ENCODE measurements at regions not wholly inside any gene's neighbourhood (a gene's known extent, or its start where the extent isn't known, plus 50 kb on each side); places are given as distances from the start of the nearest gene placed in this dataset.

DNA sequence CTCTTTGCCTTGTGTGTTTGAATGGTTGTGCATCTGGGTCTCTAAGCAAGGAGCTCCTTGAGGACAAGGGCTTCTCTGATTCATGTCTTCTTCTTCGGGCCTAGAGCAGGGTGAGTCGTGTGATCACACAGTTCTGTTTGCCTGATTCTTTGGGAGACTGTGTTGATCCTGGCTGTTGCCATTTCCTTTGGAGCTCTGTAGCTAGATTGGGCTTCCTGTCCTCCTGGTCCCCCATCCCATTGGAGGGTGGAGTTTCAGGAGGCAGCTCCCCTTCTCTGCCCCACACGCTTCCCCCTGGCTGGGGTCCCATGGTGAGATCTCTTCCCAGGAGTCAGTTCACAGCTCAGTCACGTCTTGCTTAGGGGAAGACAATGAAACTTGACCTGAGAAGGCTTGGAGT lies 92.8 kb downstream of the TRIB2 start:
- TF ChIP-seq, protein P1, sequence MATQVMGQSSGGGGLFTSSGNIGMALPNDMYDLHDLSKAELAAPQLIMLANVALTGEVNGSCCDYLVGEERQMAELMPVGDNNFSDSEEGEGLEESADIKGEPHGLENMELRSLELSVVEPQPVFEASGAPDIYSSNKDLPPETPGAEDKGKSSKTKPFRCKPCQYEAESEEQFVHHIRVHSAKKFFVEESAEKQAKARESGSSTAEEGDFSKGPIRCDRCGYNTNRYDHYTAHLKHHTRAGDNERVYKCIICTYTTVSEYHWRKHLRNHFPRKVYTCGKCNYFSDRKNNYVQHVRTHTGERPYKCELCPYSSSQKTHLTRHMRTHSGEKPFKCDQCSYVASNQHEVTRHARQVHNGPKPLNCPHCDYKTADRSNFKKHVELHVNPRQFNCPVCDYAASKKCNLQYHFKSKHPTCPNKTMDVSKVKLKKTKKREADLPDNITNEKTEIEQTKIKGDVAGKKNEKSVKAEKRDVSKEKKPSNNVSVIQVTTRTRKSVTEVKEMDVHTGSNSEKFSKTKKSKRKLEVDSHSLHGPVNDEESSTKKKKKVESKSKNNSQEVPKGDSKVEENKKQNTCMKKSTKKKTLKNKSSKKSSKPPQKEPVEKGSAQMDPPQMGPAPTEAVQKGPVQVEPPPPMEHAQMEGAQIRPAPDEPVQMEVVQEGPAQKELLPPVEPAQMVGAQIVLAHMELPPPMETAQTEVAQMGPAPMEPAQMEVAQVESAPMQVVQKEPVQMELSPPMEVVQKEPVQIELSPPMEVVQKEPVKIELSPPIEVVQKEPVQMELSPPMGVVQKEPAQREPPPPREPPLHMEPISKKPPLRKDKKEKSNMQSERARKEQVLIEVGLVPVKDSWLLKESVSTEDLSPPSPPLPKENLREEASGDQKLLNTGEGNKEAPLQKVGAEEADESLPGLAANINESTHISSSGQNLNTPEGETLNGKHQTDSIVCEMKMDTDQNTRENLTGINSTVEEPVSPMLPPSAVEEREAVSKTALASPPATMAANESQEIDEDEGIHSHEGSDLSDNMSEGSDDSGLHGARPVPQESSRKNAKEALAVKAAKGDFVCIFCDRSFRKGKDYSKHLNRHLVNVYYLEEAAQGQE (IDR thresholded peaks at IDR 0.05; ENCODE audit: insufficient replicate concordance, low read depth): no peak
- TF ChIP-seq POLR2AphosphoS5 (IDR thresholded peaks at IDR 0.05; ENCODE audit: low read depth): no peak
- TF ChIP-seq, protein P2, sequence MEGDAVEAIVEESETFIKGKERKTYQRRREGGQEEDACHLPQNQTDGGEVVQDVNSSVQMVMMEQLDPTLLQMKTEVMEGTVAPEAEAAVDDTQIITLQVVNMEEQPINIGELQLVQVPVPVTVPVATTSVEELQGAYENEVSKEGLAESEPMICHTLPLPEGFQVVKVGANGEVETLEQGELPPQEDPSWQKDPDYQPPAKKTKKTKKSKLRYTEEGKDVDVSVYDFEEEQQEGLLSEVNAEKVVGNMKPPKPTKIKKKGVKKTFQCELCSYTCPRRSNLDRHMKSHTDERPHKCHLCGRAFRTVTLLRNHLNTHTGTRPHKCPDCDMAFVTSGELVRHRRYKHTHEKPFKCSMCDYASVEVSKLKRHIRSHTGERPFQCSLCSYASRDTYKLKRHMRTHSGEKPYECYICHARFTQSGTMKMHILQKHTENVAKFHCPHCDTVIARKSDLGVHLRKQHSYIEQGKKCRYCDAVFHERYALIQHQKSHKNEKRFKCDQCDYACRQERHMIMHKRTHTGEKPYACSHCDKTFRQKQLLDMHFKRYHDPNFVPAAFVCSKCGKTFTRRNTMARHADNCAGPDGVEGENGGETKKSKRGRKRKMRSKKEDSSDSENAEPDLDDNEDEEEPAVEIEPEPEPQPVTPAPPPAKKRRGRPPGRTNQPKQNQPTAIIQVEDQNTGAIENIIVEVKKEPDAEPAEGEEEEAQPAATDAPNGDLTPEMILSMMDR (IDR thresholded peaks at IDR 0.05; ENCODE audit: insufficient read depth, low read length): no peak
- no peak for TF ChIP-seq GABPA (IDR thresholded peaks at IDR 0.05; ENCODE audit: low read depth)
- no peak for TF ChIP-seq SPI1 (IDR thresholded peaks at IDR 0.05; ENCODE audit: borderline replicate concordance, low read depth)
- no peak overlapping the region for H3K4me3 ChIP-seq (replicated peaks; ENCODE audit: insufficient read depth, low read length)
- no peak overlapping the region for H3K27ac ChIP-seq (replicated peaks)
- no peaks in the 10 kb centered on the region for H3K27me3 ChIP-seq (ENCODE audit: insufficient read depth, poor library complexity, severe bottlenecking)
- no peak for DNase-seq (ENCODE audit: low read depth in 1 of 2, low spot score in 1 of 2)

GRCh38 chr2:12811916-12812315 lies 95.2 kb downstream of the TRIB2 start:
- no peak for DNase-seq (ENCODE audit: low read depth in 1 of 2, low spot score in 1 of 2)
- Histone ChIP-seq H3K4me3 (replicated peaks; ENCODE audit: insufficient read depth, low read length) (no peak overlapping the region), H3K27ac (replicated peaks) (no peak overlapping the region), H3K27me3 (ENCODE audit: insufficient read depth, poor library complexity, severe bottlenecking) (no peaks in the 10 kb centered on the region)
- TF ChIP-seq GABPA (IDR thresholded peaks at IDR 0.05; ENCODE audit: low read depth) (no peak), SPI1 (IDR thresholded peaks at IDR 0.05; ENCODE audit: borderline replicate concordance, low read depth) (no peak), POLR2AphosphoS5 (IDR thresholded peaks at IDR 0.05; ENCODE audit: low read depth) (no peak)
- TF ChIP-seq, protein P1 (IDR thresholded peaks at IDR 0.05; ENCODE audit: insufficient replicate concordance, low read depth): no peak
- TF ChIP-seq, protein P2 (IDR thresholded peaks at IDR 0.05; ENCODE audit: insufficient read depth, low read length): no peak

- no peak for DNase-seq (ENCODE audit: low read depth in 1 of 2, low spot score in 1 of 2)
- no peak for TF ChIP-seq GABPA (IDR thresholded peaks at IDR 0.05; ENCODE audit: low read depth)
- TF ChIP-seq, protein P1 (IDR thresholded peaks at IDR 0.05; ENCODE audit: insufficient replicate concordance, low read depth): no peak
- TF ChIP-seq POLR2AphosphoS5 (IDR thresholded peaks at IDR 0.05; ENCODE audit: low read depth): no peak
- TF ChIP-seq, protein P2 (IDR thresholded peaks at IDR 0.05; ENCODE audit: insufficient read depth, low read length): no peak
- TF ChIP-seq SPI1 (IDR thresholded peaks at IDR 0.05; ENCODE audit: borderline replicate concordance, low read depth): no peak
- Histone ChIP-seq H3K27me3 (ENCODE audit: insufficient read depth, poor library complexity, severe bottlenecking) (no peaks in the 10 kb centered on the region), H3K4me3 (replicated peaks; ENCODE audit: insufficient read depth, low read length) (no peak overlapping the region), H3K27ac (replicated peaks) (no peak overlapping the region)
Measured at GRCh38 chr2:12813166-12813565, 96.4 kb downstream of the TRIB2 start.
